Right lobe of liver (tissue), 4 donors: ENCODE measurements at regions not wholly inside any gene's neighbourhood (a gene's known extent, or its start where the extent isn't known, plus 50 kb on each side); places are given as distances from the start of the nearest gene placed in this dataset.

Experiments
- POLR2A ChIP-seq: fragments of 450-650 bp; IDR thresholded peaks from one replicate; pipeline ENCODE4 v1.6.1; 2017; ENCODE audit warnings: antibody characterized with exemption, mild to moderate bottlenecking
- TF ChIP-seq, protein P1 (sequence below), 4 donors: fragments of 200-600 bp in 3 of 4; fragments of 450-650 bp in 1 of 4; IDR thresholded peaks; one replicate each; pipeline versions ENCODE4 v1.5.1 to v1.8.0; 2016 to 2022; ENCODE audit warnings: antibody characterized with exemption in 4 of 4, mild to moderate bottlenecking in 2 of 4
- donor health status: DM: no; HTN: no; CAD: no.
- donor health status: DM: no; HTN: no; CAD: no.
- donor health status: DM: no; HTN: yes; CAD: no.

DNA sequence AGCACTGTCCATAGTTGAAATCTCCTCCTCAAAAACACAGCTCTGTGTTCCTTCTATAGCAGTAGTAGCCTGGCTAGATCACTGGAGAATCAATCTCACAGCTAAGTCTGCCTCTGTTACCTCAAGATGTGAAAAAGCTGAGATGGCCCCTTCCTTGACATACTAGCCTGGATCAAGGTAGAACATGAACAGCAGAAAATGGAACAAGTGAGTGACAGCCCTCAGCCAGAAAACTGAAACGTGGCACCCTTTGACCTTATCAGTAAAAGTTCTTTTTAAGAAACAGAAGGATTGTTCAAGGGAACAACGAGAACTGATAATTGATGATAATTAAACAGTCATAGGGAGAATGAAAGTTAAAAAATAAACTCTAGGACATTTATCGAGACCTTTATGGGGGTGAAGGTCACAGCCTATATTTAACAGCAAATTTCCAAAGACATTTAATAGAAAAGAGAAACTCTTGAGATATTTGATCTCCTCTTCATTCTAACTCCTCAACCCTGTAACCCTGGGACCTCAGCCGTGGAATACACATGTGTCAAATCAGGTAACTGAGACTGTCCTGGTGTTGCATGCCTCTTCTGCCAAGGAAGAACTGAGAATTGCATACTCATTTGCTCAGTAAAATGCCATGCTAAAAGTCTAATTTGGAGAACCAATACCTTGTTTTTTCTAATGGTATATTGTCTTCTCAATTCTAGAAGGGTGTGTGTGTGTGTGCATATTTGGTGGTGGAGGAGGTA is 258.0 kb upstream of the ATP2B1 start:
- no peak for TF ChIP-seq POLR2A
- TF ChIP-seq, protein P1, sequence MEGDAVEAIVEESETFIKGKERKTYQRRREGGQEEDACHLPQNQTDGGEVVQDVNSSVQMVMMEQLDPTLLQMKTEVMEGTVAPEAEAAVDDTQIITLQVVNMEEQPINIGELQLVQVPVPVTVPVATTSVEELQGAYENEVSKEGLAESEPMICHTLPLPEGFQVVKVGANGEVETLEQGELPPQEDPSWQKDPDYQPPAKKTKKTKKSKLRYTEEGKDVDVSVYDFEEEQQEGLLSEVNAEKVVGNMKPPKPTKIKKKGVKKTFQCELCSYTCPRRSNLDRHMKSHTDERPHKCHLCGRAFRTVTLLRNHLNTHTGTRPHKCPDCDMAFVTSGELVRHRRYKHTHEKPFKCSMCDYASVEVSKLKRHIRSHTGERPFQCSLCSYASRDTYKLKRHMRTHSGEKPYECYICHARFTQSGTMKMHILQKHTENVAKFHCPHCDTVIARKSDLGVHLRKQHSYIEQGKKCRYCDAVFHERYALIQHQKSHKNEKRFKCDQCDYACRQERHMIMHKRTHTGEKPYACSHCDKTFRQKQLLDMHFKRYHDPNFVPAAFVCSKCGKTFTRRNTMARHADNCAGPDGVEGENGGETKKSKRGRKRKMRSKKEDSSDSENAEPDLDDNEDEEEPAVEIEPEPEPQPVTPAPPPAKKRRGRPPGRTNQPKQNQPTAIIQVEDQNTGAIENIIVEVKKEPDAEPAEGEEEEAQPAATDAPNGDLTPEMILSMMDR (IDR thresholded peaks at IDR 0.05): no peak
